CD4-positive, alpha-beta T cell treated with Interleukin-15 for 1 hour (primary cell): ENCODE measurements at regions not wholly inside any gene's neighbourhood (a gene's known extent, or its start where the extent isn't known, plus 50 kb on each side); places are given as distances from the start of the nearest gene placed in this dataset.
"Not testable (repeated sequence)": the region's sequence is repeated elsewhere in the genome, so short reads cannot be mapped to it uniquely, and the experiment has no call there.

ENCODE experiments used
- DNase-seq: peaks from one replicate; pipeline ENCODE4 v3.0.0-alpha.2; 2020

- peak; percentile 68 for DNase-seq
Observed at GRCh38 chr15:30470601-30471365, 56.7 kb upstream of the GOLGA8R start.

- not testable (repeated sequence) for DNase-seq
Observed at GRCh38 chr15:30471366-30471749, 57.3 kb upstream of the GOLGA8R start.

- not testable (repeated sequence) for DNase-seq
Observed at GRCh38 chr15:30471817-30472551, 57.9 kb upstream of the GOLGA8R start.

- DNase-seq: not testable (repeated sequence)
Observed at GRCh38 chr15:30484887-30485286, 67.0 kb upstream of the GOLGA8Q start.

GRCh38 chr15:30489237-30489636 lies 62.6 kb upstream of the GOLGA8Q start:
- peak; percentile 16 for DNase-seq

- DNase-seq: not testable (repeated sequence)
Observed at GRCh38 chr15:30490334-30490733, 61.5 kb upstream of the GOLGA8Q start.

- not testable (repeated sequence) for DNase-seq
Observed at GRCh38 chr15:30493947-30494346, 57.9 kb upstream of the GOLGA8Q start.

GRCh38 chr15:30497275-30497674 lies 54.6 kb upstream of the GOLGA8Q start:
- DNase-seq: not testable (repeated sequence)

GRCh38 chr15:30499233-30499632 lies 52.6 kb upstream of the GOLGA8Q start:
- not testable (repeated sequence) for DNase-seq

GRCh38 chr15:30500511-30500910 lies 51.3 kb upstream of the GOLGA8Q start:
- not testable (repeated sequence) for DNase-seq
